SIG-M5 (cell line): ENCODE measurements at regions not wholly inside any gene's neighbourhood (a gene's known extent, or its start where the extent isn't known, plus 50 kb on each side); places are given as distances from the start of the nearest gene placed in this dataset.

Experiments
- DNase-seq: peaks from one replicate; lab custom pipeline; 2025; lab: John Stamatoyannopoulos, UW

GRCh38 chr4:130632731-130633604, 1537.0 kb downstream of the C4orf33 start:
- DNase-seq = no peak

GRCh38 chr4:130636486-130636885, 1540.5 kb downstream of the C4orf33 start:
- no peak for DNase-seq

- DNase-seq = no peak
These were observed 1544.6 kb downstream of the C4orf33 start for GRCh38 chr4:130640592-130640991.

GRCh38 chr4:130646886-130647285, 1550.9 kb downstream of the C4orf33 start:
- DNase-seq = no peak

- no peak for DNase-seq
These were observed 1552.6 kb downstream of the C4orf33 start for GRCh38 chr4:130648570-130648969.

GRCh38 chr4:130653842-130654241, 1557.9 kb downstream of the C4orf33 start:
- DNase-seq = no peak

- no peak for DNase-seq
These were observed 1563.4 kb downstream of the C4orf33 start for GRCh38 chr4:130659320-130659719.

GRCh38 chr4:130668859-130669258, 1572.9 kb downstream of the C4orf33 start:
- no peak for DNase-seq

GRCh38 chr4:130675266-130675665, 1579.3 kb downstream of the C4orf33 start:
- no peak for DNase-seq

- DNase-seq = no peak
These were observed 1593.2 kb downstream of the C4orf33 start for GRCh38 chr4:130689181-130689580.

GRCh38 chr4:130698251-130698650, 1602.3 kb downstream of the C4orf33 start:
- no peak for DNase-seq

- no peak for DNase-seq
These were observed 1603.1 kb downstream of the C4orf33 start for GRCh38 chr4:130699004-130699403.

- DNase-seq = no peak
These were observed 1607.4 kb downstream of the C4orf33 start for GRCh38 chr4:130703211-130703935.

GRCh38 chr4:130705023-130705422, 1609.1 kb downstream of the C4orf33 start:
- no peak for DNase-seq

- DNase-seq = no peak
These were observed 1616.1 kb downstream of the C4orf33 start for GRCh38 chr4:130712038-130712437.

- no peak for DNase-seq
These were observed 1618.1 kb downstream of the C4orf33 start for GRCh38 chr4:130714006-130714405.

- DNase-seq = no peak
These were observed 1626.4 kb downstream of the C4orf33 start for GRCh38 chr4:130722361-130722760.

GRCh38 chr4:130736436-130737185, 1640.7 kb downstream of the C4orf33 start:
- no peak for DNase-seq

GRCh38 chr4:130738233-130738632, 1642.3 kb downstream of the C4orf33 start:
- DNase-seq = no peak

- DNase-seq = no peak
These were observed 1651.9 kb downstream of the C4orf33 start for GRCh38 chr4:130747842-130748241.

GRCh38 chr4:130753926-130754325, 1658.0 kb downstream of the C4orf33 start:
- no peak for DNase-seq

GRCh38 chr4:130760246-130760645, 1664.3 kb downstream of the C4orf33 start:
- no peak for DNase-seq
